A673 (cell line): ENCODE measurements at regions not wholly inside any gene's neighbourhood (a gene's known extent, or its start where the extent isn't known, plus 50 kb on each side); places are given as distances from the start of the nearest gene placed in this dataset.

ENCODE experiments used
- BruUV-seq: library from RNA; stranded (reverse); fragments of 400-500 nt; replicated peaks from 2 replicates; lab custom pipeline; 2021; lab: Mats Ljungman, UMichigan
- CTCF ChIA-PET: fragments of 300-600 bp; sonication (Branson Sonifier 250); formaldehyde crosslinking; loops from one replicate; lab custom pipeline; 2022; ENCODE audit warnings: antibody characterized with exemption; lab: Charles Lee
- POLR2A ChIA-PET: fragments of 300-600 bp; sonication (Branson Sonifier 250); formaldehyde crosslinking; loops from one replicate; lab custom pipeline; 2022; ENCODE audit warnings: antibody characterized with exemption; ENCODE audit not compliant: low non-redundant PET; lab: Charles Lee
- DNase-seq: peaks from one replicate; pipeline ENCODE4 v3.0.0-alpha.2; 2015; ENCODE audit warnings: low spot score
- H3K27ac ChIP-seq: fragments of 200-600 bp; sonication (generic); 2 replicates; pipeline ENCODE4 v1.5.1; 2016; ENCODE audit warnings: mixed run types, low read depth, mild to moderate bottlenecking, mixed read lengths, antibody characterized with exemption, low read length; ENCODE audit not compliant: poor library complexity, severe bottlenecking
- H3K27me3 ChIP-seq: fragments of 200-600 bp; sonication (generic); replicated peaks from 2 replicates; pipeline ENCODE4 v1.6.1; 2017; ENCODE audit warnings: mixed run types, low read depth, mild to moderate bottlenecking, mixed read lengths, antibody characterized with exemption, low read length; ENCODE audit not compliant: insufficient read depth, poor library complexity
- H3K36me3 ChIP-seq: fragments of 200-600 bp; sonication (generic); 2 replicates; pipeline ENCODE4 v1.6.1; 2016; ENCODE audit warnings: mixed run types, mild to moderate bottlenecking, mixed read lengths, antibody characterized with exemption, low read length; ENCODE audit not compliant: insufficient read depth, poor library complexity, severe bottlenecking
- H3K4me1 ChIP-seq: fragments of 200-600 bp; sonication (generic); 2 replicates; pipeline ENCODE4 v1.6.1; 2017; ENCODE audit warnings: mixed run types, mild to moderate bottlenecking, mixed read lengths, antibody characterized with exemption, low read length; ENCODE audit not compliant: insufficient read depth, poor library complexity, severe bottlenecking
- H3K4me3 ChIP-seq: fragments of 200-600 bp; sonication (generic); 2 replicates; pipeline ENCODE4 v1.5.1; 2016; ENCODE audit warnings: low read depth, mixed run types, mild to moderate bottlenecking, mixed read lengths, low read length; ENCODE audit not compliant: poor library complexity, severe bottlenecking
- H3K9me3 ChIP-seq: fragments of 200-600 bp; sonication (generic); 2 replicates; pipeline ENCODE4 v1.6.1; 2016; ENCODE audit warnings: mixed run types, low read depth, mild to moderate bottlenecking, mixed read lengths, antibody characterized with exemption, low read length; ENCODE audit not compliant: poor library complexity, severe bottlenecking
- CTCF ChIP-seq: fragments of 300-800, 200-600 bp; sonication (generic); conservative IDR thresholded peaks from 2 replicates; pipeline ENCODE4 v1.5.1; 2017; ENCODE audit warnings: low read depth, mild to moderate bottlenecking, antibody characterized with exemption, low read length, moderate library complexity, mixed read lengths
- EZH2 ChIP-seq: fragments of 200-600 bp; sonication (generic); IDR thresholded peaks from 2 replicates; pipeline ENCODE4 v1.6.1; 2017; ENCODE audit warnings: borderline replicate concordance, low read depth, mild to moderate bottlenecking, mixed read lengths, antibody characterized with exemption, low read length; ENCODE audit not compliant: poor library complexity, severe bottlenecking
- intact Hi-C: fragments of 100-400 bp; cut with micrococcal nuclease; formaldehyde crosslinking; loops from one replicate; pipeline ENCODE4 v1.10.0; 2022; ENCODE audit not compliant: unreplicated experiment

- BruUV-seq, result no TSS peak
- no peaks in the 10 kb centered on the region for H3K27me3 ChIP-seq
- H3K36me3 ChIP-seq, result no peaks in the 10 kb centered on the region
- H3K4me3 ChIP-seq, result no peak overlapping the region
- TF ChIP-seq EZH2, result no peak
- H3K9me3 ChIP-seq, result no peaks in the 10 kb centered on the region
- peaks cover 35% of the 10 kb centered on the region for H3K4me1 ChIP-seq
- intact Hi-C loops, result no loop called here
- ChIA-PET POLR2A (no interaction called here), CTCF (interaction anchor here (0.7 kb wide), 1 partner anchor 64 kb away, joined by 3 read pairs; no protein-coding TSS in a partner anchor)
- no peak for DNase-seq
- no peak overlapping the region for H3K27ac ChIP-seq
Observed at GRCh38 chr3:34019158-34019557, 220.7 kb downstream of the PDCD6IP start.

- TF ChIP-seq EZH2, result no peak
- no peak for TF ChIP-seq CTCF
- Histone ChIP-seq H3K4me1 (peaks cover 25% of the 10 kb centered on the region), H3K9me3 (no peaks in the 10 kb centered on the region), H3K27ac (no peak overlapping the region), H3K27me3 (no peaks in the 10 kb centered on the region), H3K36me3 (no peaks in the 10 kb centered on the region), H3K4me3 (no peak overlapping the region)
- no peak for DNase-seq
- BruUV-seq, result no TSS peak
- intact Hi-C loops, result no loop called here
- ChIA-PET POLR2A (no interaction called here), CTCF (no interaction called here)
Observed at GRCh38 chr3:34020170-34020569, 221.7 kb downstream of the PDCD6IP start.

- DNase-seq, result no peak
- Histone ChIP-seq H3K27ac (no peak overlapping the region), H3K9me3 (no peaks in the 10 kb centered on the region), H3K4me1 (peaks cover 24% of the 10 kb centered on the region), H3K4me3 (no peak overlapping the region), H3K27me3 (no peaks in the 10 kb centered on the region), H3K36me3 (no peaks in the 10 kb centered on the region)
- intact Hi-C loops, result no loop called here
- POLR2A ChIA-PET, result no interaction called here
- no peak for TF ChIP-seq EZH2
- no peak for TF ChIP-seq CTCF
- no TSS peak for BruUV-seq
- CTCF ChIA-PET, result no interaction called here
Observed at GRCh38 chr3:34020726-34021680, 222.6 kb downstream of the PDCD6IP start.
